ENCODE measurements at regions not wholly inside any gene's neighbourhood (a gene's known extent, or its start where the extent isn't known, plus 50 kb on each side); places are given as distances from the start of the nearest gene placed in this dataset.
"Not testable (repeated sequence)": the region's sequence is repeated elsewhere in the genome, so short reads cannot be mapped to it uniquely, and the experiment has no call there.

- DNase-seq (ENCODE audit: low read depth, low spot score), result no peak
Observed at GRCh38 chr2:109690822-109691541, 76.8 kb downstream of the SOWAHC start.

GRCh38 chr2:109692013-109692743 is 78.0 kb downstream of the SOWAHC start:
- DNase-seq (ENCODE audit: low read depth, low spot score), result no peak

GRCh38 chr2:109692831-109693230 is 78.7 kb downstream of the SOWAHC start:
- DNase-seq (ENCODE audit: low read depth, low spot score), result not testable (repeated sequence)

GRCh38 chr2:109693292-109693691 is 79.1 kb downstream of the SOWAHC start:
- not testable (repeated sequence) for DNase-seq (ENCODE audit: low read depth, low spot score)

- DNase-seq (ENCODE audit: low read depth, low spot score), result no peak
Observed at GRCh38 chr2:109694190-109694589, 80.0 kb downstream of the SOWAHC start.

GRCh38 chr2:109695290-109695689 is 81.1 kb downstream of the SOWAHC start:
- no peak for DNase-seq (ENCODE audit: low read depth, low spot score)

- DNase-seq (ENCODE audit: low read depth, low spot score), result no peak
Observed at GRCh38 chr2:109699646-109700045, 85.5 kb downstream of the SOWAHC start.

GRCh38 chr2:109700680-109701274 is 86.6 kb downstream of the SOWAHC start:
- no peak for DNase-seq (ENCODE audit: low read depth, low spot score)

GRCh38 chr2:109701362-109701761 is 87.2 kb downstream of the SOWAHC start:
- DNase-seq (ENCODE audit: low read depth, low spot score), result no peak

- no peak for DNase-seq (ENCODE audit: low read depth, low spot score)
Observed at GRCh38 chr2:109702250-109702985, 88.3 kb downstream of the SOWAHC start.

GRCh38 chr2:109703077-109703476 is 88.9 kb downstream of the SOWAHC start:
- no peak for DNase-seq (ENCODE audit: low read depth, low spot score)

GRCh38 chr2:109703798-109704197 is 89.6 kb downstream of the SOWAHC start:
- DNase-seq (ENCODE audit: low read depth, low spot score), result no peak

GRCh38 chr2:109707281-109708147 is 86.6 kb upstream of the RGPD5 start:
- no peak for DNase-seq (ENCODE audit: low read depth, low spot score)

- no peak for DNase-seq (ENCODE audit: low read depth, low spot score)
Observed at GRCh38 chr2:109710505-109711229, 83.4 kb upstream of the RGPD5 start.

- no peak for DNase-seq (ENCODE audit: low read depth, low spot score)
Observed at GRCh38 chr2:109711230-109712122, 82.6 kb upstream of the RGPD5 start.

GRCh38 chr2:109712123-109712449 is 82.0 kb upstream of the RGPD5 start:
- DNase-seq (ENCODE audit: low read depth, low spot score), result no peak

- DNase-seq (ENCODE audit: low read depth, low spot score), result no peak
Observed at GRCh38 chr2:109712746-109713145, 81.4 kb upstream of the RGPD5 start.

GRCh38 chr2:109715313-109715805 is 78.7 kb upstream of the RGPD5 start:
- no peak for DNase-seq (ENCODE audit: low read depth, low spot score)

- not testable (repeated sequence) for DNase-seq (ENCODE audit: low read depth, low spot score)
Observed at GRCh38 chr2:109716596-109716995, 77.5 kb upstream of the RGPD5 start.

Measured in brain pericyte (primary cell).